NCI-H146 (cell line): ENCODE measurements at regions not wholly inside any gene's neighbourhood (a gene's known extent, or its start where the extent isn't known, plus 50 kb on each side); places are given as distances from the start of the nearest gene placed in this dataset.

ENCODE experiments used
- DNase-seq: peaks from one replicate; lab custom pipeline; 2025; lab: John Stamatoyannopoulos, UW

GRCh38 chr13:94968757-94969086 is 256.4 kb upstream of the SOX21 start:
- DNase-seq: no peak

- peak; percentile 61 for DNase-seq
Observed at GRCh38 chr13:94968040-94968756, 255.9 kb upstream of the SOX21 start.

- DNase-seq: peak; percentile 43
Observed at GRCh38 chr13:94967183-94968039, 255.1 kb upstream of the SOX21 start.

GRCh38 chr13:94966422-94966955 is 254.1 kb upstream of the SOX21 start:
- peak; percentile 86 for DNase-seq

- DNase-seq: no peak
Observed at GRCh38 chr13:94959626-94960025, 247.3 kb upstream of the SOX21 start.

GRCh38 chr13:94956417-94957110 is 244.2 kb upstream of the SOX21 start:
- no peak for DNase-seq

GRCh38 chr13:94952787-94953186 is 240.4 kb upstream of the SOX21 start:
- DNase-seq: no peak

GRCh38 chr13:94950303-94950702 is 238.0 kb upstream of the SOX21 start:
- no peak for DNase-seq

- peak; percentile 64 for DNase-seq
Observed at GRCh38 chr13:94947965-94948371, 235.6 kb upstream of the SOX21 start.

- DNase-seq: no peak
Observed at GRCh38 chr13:94947392-94947791, 235.0 kb upstream of the SOX21 start.

GRCh38 chr13:94946039-94946438 is 233.7 kb upstream of the SOX21 start:
- no peak for DNase-seq

GRCh38 chr13:94938124-94938523 is 225.8 kb upstream of the SOX21 start:
- no peak for DNase-seq

GRCh38 chr13:94936633-94937032 is 224.3 kb upstream of the SOX21 start:
- DNase-seq: no peak

GRCh38 chr13:94933936-94934335 is 221.6 kb upstream of the SOX21 start:
- DNase-seq: no peak

GRCh38 chr13:94933230-94933751 is 220.9 kb upstream of the SOX21 start:
- DNase-seq: no peak

- no peak for DNase-seq
Observed at GRCh38 chr13:94928127-94928775, 215.9 kb upstream of the SOX21 start.

GRCh38 chr13:94925263-94925662 is 212.9 kb upstream of the SOX21 start:
- DNase-seq: no peak

- DNase-seq: no peak
Observed at GRCh38 chr13:94921181-94921580, 208.8 kb upstream of the SOX21 start.

GRCh38 chr13:94920578-94920977 is 208.2 kb upstream of the SOX21 start:
- no peak for DNase-seq

GRCh38 chr13:94917824-94918223 is 205.5 kb upstream of the SOX21 start:
- no peak for DNase-seq

- no peak for DNase-seq
Observed at GRCh38 chr13:94914895-94915294, 202.6 kb upstream of the SOX21 start.

- no peak for DNase-seq
Observed at GRCh38 chr13:94906605-94907004, 194.3 kb upstream of the SOX21 start.
